H1 (cell line): ENCODE measurements at regions not wholly inside any gene's neighbourhood (a gene's known extent, or its start where the extent isn't known, plus 50 kb on each side); places are given as distances from the start of the nearest gene placed in this dataset.

Source experiments
- CBX5 ChIP-seq: fragments of 300-800, 300-1000 bp; sonication (generic); IDR thresholded peaks from 2 replicates; pipeline ENCODE4 v1.7.1; 2016; ENCODE audit warnings: antibody characterized with exemption, low read length, low read depth
- SIX5 ChIP-seq: IDR thresholded peaks from 2 replicates; pipeline ENCODE4 v1.6.1; 2011; ENCODE audit warnings: mild to moderate bottlenecking, low read depth, low read length
- TF ChIP-seq, protein P1 (sequence below), 3 experiments: IDR thresholded peaks; 1 replicate in 2 of 3; 2 replicates in 1 of 3; pipeline versions ENCODE4 v1.5.1 to v1.6.1; 2011; ENCODE audit warnings: low read length in 3 of 3, mild to moderate bottlenecking in 3 of 3, inconsistent platforms in 2 of 3, low read depth in 1 of 3, moderate library complexity in 1 of 3; ENCODE audit not compliant: insufficient read depth in 1 of 3; ENCODE audit errors: control extremely low read depth in 1 of 3

GRCh38 chr5:34589832-34590231 lies 66.3 kb upstream of the RAI14 start:
- TF ChIP-seq CBX5: no peak
- TF ChIP-seq SIX5: no peak
- TF ChIP-seq, protein P1, sequence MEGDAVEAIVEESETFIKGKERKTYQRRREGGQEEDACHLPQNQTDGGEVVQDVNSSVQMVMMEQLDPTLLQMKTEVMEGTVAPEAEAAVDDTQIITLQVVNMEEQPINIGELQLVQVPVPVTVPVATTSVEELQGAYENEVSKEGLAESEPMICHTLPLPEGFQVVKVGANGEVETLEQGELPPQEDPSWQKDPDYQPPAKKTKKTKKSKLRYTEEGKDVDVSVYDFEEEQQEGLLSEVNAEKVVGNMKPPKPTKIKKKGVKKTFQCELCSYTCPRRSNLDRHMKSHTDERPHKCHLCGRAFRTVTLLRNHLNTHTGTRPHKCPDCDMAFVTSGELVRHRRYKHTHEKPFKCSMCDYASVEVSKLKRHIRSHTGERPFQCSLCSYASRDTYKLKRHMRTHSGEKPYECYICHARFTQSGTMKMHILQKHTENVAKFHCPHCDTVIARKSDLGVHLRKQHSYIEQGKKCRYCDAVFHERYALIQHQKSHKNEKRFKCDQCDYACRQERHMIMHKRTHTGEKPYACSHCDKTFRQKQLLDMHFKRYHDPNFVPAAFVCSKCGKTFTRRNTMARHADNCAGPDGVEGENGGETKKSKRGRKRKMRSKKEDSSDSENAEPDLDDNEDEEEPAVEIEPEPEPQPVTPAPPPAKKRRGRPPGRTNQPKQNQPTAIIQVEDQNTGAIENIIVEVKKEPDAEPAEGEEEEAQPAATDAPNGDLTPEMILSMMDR (IDR thresholded peaks at IDR 0.05; ENCODE audit: control extremely low read depth in 1 of 3, insufficient read depth in 1 of 3, low read depth in 1 of 3, low read length in 3 of 3): no peak
